ENCODE measurements at regions not wholly inside any gene's neighbourhood (a gene's known extent, or its start where the extent isn't known, plus 50 kb on each side); places are given as distances from the start of the nearest gene placed in this dataset.

- ATAC-seq (no peak), DNase-seq (ENCODE audit: extremely low read depth in 1 of 4, low spot score in 3 of 4) (no peak), FAIRE-seq (no peak)
- no peaks in the 10 kb centered on the region for H3K79me2 ChIP-seq (ENCODE audit: control insufficient read depth, insufficient read depth, low read length)
- no peak for TF ChIP-seq USF2 (CRISPR knock-in tag; IDR thresholded peaks at IDR 0.05)
- no peak for TF ChIP-seq ZNF76 (CRISPR knock-in tag; IDR thresholded peaks at IDR 0.05; ENCODE audit: borderline replicate concordance)
- TF ChIP-seq ARHGAP35 (IDR thresholded peaks at IDR 0.05; ENCODE audit: partially characterized antibody): no peak
- TF ChIP-seq GTF2A2 (tag; IDR thresholded peaks at IDR 0.05): no peak
- TF ChIP-seq NFRKB (IDR thresholded peaks at IDR 0.05; ENCODE audit: low read depth): no peak
- TF ChIP-seq NONO (IDR thresholded peaks at IDR 0.05; ENCODE audit: low read depth in 2 of 2, low read length in 1 of 2): no peak
- TF ChIP-seq ZNF75A (CRISPR knock-in tag; IDR thresholded peaks at IDR 0.05): no peak
- no peak for TF ChIP-seq L3MBTL2 (IDR thresholded peaks at IDR 0.05)
- TF ChIP-seq ELK1 (CRISPR knock-in tag; IDR thresholded peaks at IDR 0.05): no peak
- intact Hi-C loops (cut with micrococcal nuclease) (no loop called here), in situ Hi-C loops (cut with MboI) (no loop called here)
- ChIA-PET POLR2A (interaction anchor here (0.6 to 0.7 kb wide), 2 partner anchors 126 to 231 kb away, joined by 3 read pairs; no protein-coding TSS in a partner anchor), CTCF (ENCODE audit: low intra/inter-chr PET ratio) (no interaction called here)
- no peaks in the 10 kb centered on the region for H3K4me1 ChIP-seq (replicated peaks in 1 of 2; ENCODE audit: control insufficient read depth in 2 of 2, insufficient read depth in 2 of 2, low read length in 2 of 2)
- H2AFZ ChIP-seq (ENCODE audit: low read depth, low read length): no peak overlapping the region
- no peaks in the 10 kb centered on the region for H4K20me1 ChIP-seq (replicated peaks; ENCODE audit: control insufficient read depth, insufficient read depth, low read length)
- no peak overlapping the region for H3K4me2 ChIP-seq (ENCODE audit: insufficient read depth, low read length)
- no peaks in the 10 kb centered on the region for H3K9me3 ChIP-seq (replicated peaks; ENCODE audit: control insufficient read depth, insufficient read depth, low read depth, low read length)
- no peaks in the 10 kb centered on the region for H3K36me3 ChIP-seq (ENCODE audit: control insufficient read depth, insufficient read depth, low read length)
- no peaks in the 10 kb centered on the region for H3K9me1 ChIP-seq (ENCODE audit: control insufficient read depth, insufficient read depth, low read length)
- WGBS (ENCODE audit: insufficient coverage, low coverage, missing lambda C conversion rate): 0% methylated on average over 1 of the region's 1 CpG
- peaks cover 0 to 4% of the 10 kb centered on the region in 2 experiments; a peak in 1 of 5 replicates for H3K27me3 ChIP-seq (ENCODE audit: control insufficient read depth in 2 of 2, insufficient read depth in 2 of 2, low read length in 2 of 2)
- BruUV-seq (replicated peaks): no TSS peak
- no peak overlapping the region for H3K9ac ChIP-seq (ENCODE audit: insufficient read depth in 1 of 2, low read depth in 2 of 2, low read length in 2 of 2)
- H3K4me3 ChIP-seq: no peak overlapping the region
- no peak overlapping the region for H3K27ac ChIP-seq (ENCODE audit: extremely low read depth, low read depth, low read length)
Measured at GRCh38 chr1:63135801-63136200, 186.6 kb upstream of the FOXD3 start.

Data from K562 (cell line).